Heart left ventricle (tissue), 16 donors: ENCODE measurements at regions not wholly inside any gene's neighbourhood (a gene's known extent, or its start where the extent isn't known, plus 50 kb on each side); places are given as distances from the start of the nearest gene placed in this dataset.

Experiments used
- ATAC-seq, 4 donors: fragments of 200-7000 bp; cut with Tn5 transposase; one replicate each; pipeline ENCODE4 v1.9.1; 2020 to 2022; ENCODE audit warnings: moderate library complexity in 4 of 4, mild to moderate bottlenecking in 3 of 4, moderate number of reproducible peaks in 1 of 4
- DNase-seq, 5 donors: peaks; one replicate each; pipeline ENCODE4 v3.0.0-alpha.2; 2020
- H3K27ac ChIP-seq, 12 donors: fragments of 200-600 bp; sonication (generic) in 4 of 12; one replicate each; pipeline versions ENCODE4 v1.5.0 to v1.8.0; 2016 to 2022; ENCODE audit warnings: mild to moderate bottlenecking in 2 of 12
- H3K27me3 ChIP-seq, 9 donors: fragments of 200-600 bp; sonication (generic) in 2 of 9; one replicate each; pipeline versions ENCODE4 v1.5.1 to v1.8.0; 2016 to 2022; ENCODE audit warnings: mild to moderate bottlenecking in 3 of 9
- H3K36me3 ChIP-seq, 9 donors: fragments of 200-600 bp; sonication (generic) in 2 of 9; one replicate each; pipeline versions ENCODE4 v1.5.0 to v1.8.0; 2018 to 2022; ENCODE audit warnings: mild to moderate bottlenecking in 2 of 9
- H3K4me1 ChIP-seq, 12 donors: fragments of 200-600 bp; sonication (generic) in 4 of 12; one replicate each; pipeline versions ENCODE4 v1.5.0 to v1.8.0; 2016 to 2022; ENCODE audit warnings: mild to moderate bottlenecking in 3 of 12
- H3K4me3 ChIP-seq, 12 donors: fragments of 200-600 bp; sonication (generic) in 4 of 12; one replicate each; pipeline versions ENCODE4 v1.5.0 to v1.8.0; 2017 to 2022; ENCODE audit warnings: mild to moderate bottlenecking in 9 of 12, moderate library complexity in 4 of 12
- H3K9me3 ChIP-seq, 12 donors: fragments of 200-600 bp; sonication (generic) in 4 of 12; one replicate each; pipeline versions ENCODE4 v1.5.0 to v1.8.0; 2016 to 2022; ENCODE audit warnings: mild to moderate bottlenecking in 1 of 12
- CTCF ChIP-seq, 12 donors: fragments of 200-600 bp; sonication (generic) in 4 of 12; IDR thresholded peaks; one replicate each; pipeline versions ENCODE4 v1.5.0 to v1.8.0; 2018 to 2022; ENCODE audit warnings: antibody characterized with exemption in 12 of 12, mild to moderate bottlenecking in 5 of 12
- POLR2A ChIP-seq, 2 donors: fragments of 450-650 bp; IDR thresholded peaks; one replicate each; pipeline ENCODE4 v1.6.1; 2017; ENCODE audit warnings: antibody characterized with exemption in 2 of 2, mild to moderate bottlenecking in 2 of 2, moderate library complexity in 2 of 2
- WGBS, 4 donors: extraction: QIAGEN DNeasy Blood & Tissue Kit in 2 of 4; methylation state at CpG; one replicate each; pipeline versions ENCODE4 v1.1.5 to v1.1.7; 2013 to 2018; 5-methylcytosine and 5-hydroxymethylcytosine counted together
- intact Hi-C, 10 donors: fragments of 100-400 bp; cut with DNase I; formaldehyde crosslinking; loops; one replicate each; pipeline versions ENCODE4 v1.11.1 to v1.14.2; 2022
- donor health status: ischemic (EF 13 %, LVEDD 7.1; RV severe dilation, severe dysfunction).
- donor health status: healthy with polysubstance abuse.
- donor health status: DM: no; HTN: yes; CAD: no.
- donor health status: DM: no; HTN: no; CAD: no.
- donor health status: ischemic (EF 25% LVEDD 6.9; RV normal size, moderate dysfunction).
- donor health status: ischemic (EF 25% LVEDD 5.7; RV mildly dilated, moderate dysfunction).
- donor health status: healthy.
- donor health status: DM: yes; HTN: yes; CAD: no.
- donor health status: ischemic (EF 35%, LVEDD 5.7; RV mildly dilated, moderate dysfunction).
- donor health status: nonischemic (EF 11% LVEDD 7.7; RV severe dilation, severe dysfunction).
- donor health status: DM: yes; HTN: yes; CAD: no.
- donor health status: PGD.
- donor health status: ischemic (EF 29% LVEDD 5.4; RV normal size, mild dysfunction).
- donor health status: nonischemic (EF 23%, LVEDD 6.1; RV moderate dilation, normal function).

- no peaks in the 10 kb centered on the region for H3K27me3 ChIP-seq
- H3K9me3 ChIP-seq, result peaks cover 0 to 10% (median 0%) of the 10 kb centered on the region in 12 donors
- intact Hi-C loops, result no loop called here
- 34 to 55% (median 38%) methylated on average over 7 of the region's 7 CpGs for WGBS, 4 donors
- no peak overlapping the region for H3K27ac ChIP-seq
- DNase-seq, result peak; percentile 12 to 68 (median 37)
- TF ChIP-seq CTCF (IDR thresholded peaks at IDR 0.05), result no peak
- no peak for TF ChIP-seq POLR2A (IDR thresholded peaks at IDR 0.05)
- no peaks in the 10 kb centered on the region for H3K36me3 ChIP-seq
- ATAC-seq, result peak; percentile 32 to 97 (median 84)
- H3K4me3 ChIP-seq, result no peak overlapping the region
- peaks cover 0 to 4% (median 0%) of the 10 kb centered on the region in 12 donors for H3K4me1 ChIP-seq
These were observed 399.1 kb downstream of the GATA3 start for GRCh38 chr10:8453587-8453986.

- ATAC-seq, result no peak
- Histone ChIP-seq H3K27me3 (no peaks in the 10 kb centered on the region), H3K27ac (no peak overlapping the region), H3K4me1 (peaks cover 0 to 4% (median 0%) of the 10 kb centered on the region in 12 donors), H3K4me3 (no peak overlapping the region), H3K36me3 (no peaks in the 10 kb centered on the region), H3K9me3 (peaks cover 0 to 11% (median 0%) of the 10 kb centered on the region in 12 donors)
- intact Hi-C loops, result no loop called here
- DNase-seq, result no peak
- no peak for TF ChIP-seq CTCF (IDR thresholded peaks at IDR 0.05)
- no peak for TF ChIP-seq POLR2A (IDR thresholded peaks at IDR 0.05)
- WGBS, 4 donors, result 88 to 90% (median 90%) methylated on average over 3 of the region's 3 CpGs
These were observed 399.9 kb downstream of the GATA3 start for GRCh38 chr10:8454357-8454756.

GRCh38 chr10:8455181-8455580 lies 400.7 kb downstream of the GATA3 start:
- Histone ChIP-seq H3K27me3 (no peaks in the 10 kb centered on the region), H3K4me1 (peaks cover 0 to 4% (median 0%) of the 10 kb centered on the region in 12 donors), H3K27ac (no peak overlapping the region), H3K4me3 (no peak overlapping the region), H3K36me3 (no peaks in the 10 kb centered on the region), H3K9me3 (peaks cover 0 to 11% (median 0%) of the 10 kb centered on the region in 12 donors)
- DNase-seq (no peak), ATAC-seq (no peak)
- TF ChIP-seq POLR2A (IDR thresholded peaks at IDR 0.05), result no peak
- TF ChIP-seq CTCF (IDR thresholded peaks at IDR 0.05), result no peak
- intact Hi-C loops, result no loop called here

GRCh38 chr10:8456386-8456785 lies 401.9 kb downstream of the GATA3 start:
- DNase-seq (no peak), ATAC-seq (no peak)
- H3K36me3 ChIP-seq, result no peaks in the 10 kb centered on the region
- intact Hi-C loops, result no loop called here
- 64 to 77% (median 72%) methylated on average over 3 of the region's 3 CpGs for WGBS, 4 donors
- peaks cover 0 to 4% (median 0%) of the 10 kb centered on the region in 12 donors for H3K4me1 ChIP-seq
- H3K27ac ChIP-seq, result no peak overlapping the region
- H3K9me3 ChIP-seq, result peaks cover 0 to 11% (median 0%) of the 10 kb centered on the region in 12 donors
- no peak overlapping the region for H3K4me3 ChIP-seq
- TF ChIP-seq POLR2A (IDR thresholded peaks at IDR 0.05) (no peak), CTCF (IDR thresholded peaks at IDR 0.05) (no peak)
- no peaks in the 10 kb centered on the region for H3K27me3 ChIP-seq
